ENCODE measurements at regions not wholly inside any gene's neighbourhood (a gene's known extent, or its start where the extent isn't known, plus 50 kb on each side); places are given as distances from the start of the nearest gene placed in this dataset.

- DNase-seq = no peak
Measured at GRCh38 chr2:217466805-217467204, 536.0 kb downstream of the TNS1 start.

- DNase-seq = no peak
Measured at GRCh38 chr2:217466104-217466503, 536.7 kb downstream of the TNS1 start.

GRCh38 chr2:217465100-217465499, 537.7 kb downstream of the TNS1 start:
- no peak for DNase-seq

GRCh38 chr2:217463402-217464075, 539.3 kb downstream of the TNS1 start:
- DNase-seq = no peak

GRCh38 chr2:217462121-217462520, 540.7 kb downstream of the TNS1 start:
- DNase-seq = no peak

GRCh38 chr2:217461674-217462073, 541.1 kb downstream of the TNS1 start:
- DNase-seq = no peak

- no peak for DNase-seq
Measured at GRCh38 chr2:217459680-217460405, 543.0 kb downstream of the TNS1 start.

- DNase-seq = no peak
Measured at GRCh38 chr2:217459016-217459415, 543.8 kb downstream of the TNS1 start.

- no peak for DNase-seq
Measured at GRCh38 chr2:217456016-217456415, 546.8 kb downstream of the TNS1 start.

GRCh38 chr2:217452928-217453327, 549.9 kb downstream of the TNS1 start:
- no peak for DNase-seq

- no peak for DNase-seq
Measured at GRCh38 chr2:217451666-217452065, 551.1 kb downstream of the TNS1 start.

GRCh38 chr2:217449444-217449843, 553.4 kb downstream of the TNS1 start:
- DNase-seq = no peak

- no peak for DNase-seq
Measured at GRCh38 chr2:217448860-217449259, 553.9 kb downstream of the TNS1 start.

- DNase-seq = no peak
Measured at GRCh38 chr2:217445723-217446122, 557.1 kb downstream of the TNS1 start.

GRCh38 chr2:217444932-217445331, 557.9 kb downstream of the TNS1 start:
- DNase-seq = no peak

GRCh38 chr2:217444509-217444908, 558.3 kb downstream of the TNS1 start:
- no peak for DNase-seq

- no peak for DNase-seq
Measured at GRCh38 chr2:217443601-217444000, 559.2 kb downstream of the TNS1 start.

- DNase-seq = no peak
Measured at GRCh38 chr2:217440000-217440399, 562.8 kb downstream of the TNS1 start.

- no peak for DNase-seq
Measured at GRCh38 chr2:217438821-217439220, 564.0 kb downstream of the TNS1 start.

- DNase-seq = no peak
Measured at GRCh38 chr2:217438136-217438535, 564.7 kb downstream of the TNS1 start.

- DNase-seq = no peak
Measured at GRCh38 chr2:217437290-217437870, 565.4 kb downstream of the TNS1 start.

- DNase-seq = no peak
Measured at GRCh38 chr2:217436386-217436785, 566.4 kb downstream of the TNS1 start.

GRCh38 chr2:217434180-217434975, 568.4 kb downstream of the TNS1 start:
- DNase-seq = peak; percentile 78
